ENCODE measurements at regions not wholly inside any gene's neighbourhood (a gene's known extent, or its start where the extent isn't known, plus 50 kb on each side); places are given as distances from the start of the nearest gene placed in this dataset.
A peak's percentile ranks its signal among the peaks of the same experiment; 100 is the strongest.
"Not testable (repeated sequence)": the region's sequence is repeated elsewhere in the genome, so short reads cannot be mapped to it uniquely, and the experiment has no call there.

- DNase-seq (ENCODE audit: low spot score in 2 of 2); H3K4me3 ChIP-seq; intact Hi-C loops (cut with DNase I; ENCODE audit: low total_unique reads); H3K27ac ChIP-seq; H3K4me1 ChIP-seq; H3K27me3 ChIP-seq; H3K9me3 ChIP-seq; H3K36me3 ChIP-seq: not testable (repeated sequence)
Measured at GRCh38 chr15:20785151-20785936, 80.8 kb downstream of the POTEB2 start.

- H3K9me3 ChIP-seq; H3K4me1 ChIP-seq; DNase-seq (ENCODE audit: low spot score in 2 of 2); H3K36me3 ChIP-seq; H3K27me3 ChIP-seq; H3K4me3 ChIP-seq; intact Hi-C loops (cut with DNase I; ENCODE audit: low total_unique reads); H3K27ac ChIP-seq: not testable (repeated sequence)
Measured at GRCh38 chr15:20783598-20784184, 82.4 kb downstream of the POTEB2 start.

- H3K27me3 ChIP-seq; intact Hi-C loops (cut with DNase I; ENCODE audit: low total_unique reads); H3K36me3 ChIP-seq; H3K9me3 ChIP-seq; H3K4me3 ChIP-seq; DNase-seq (ENCODE audit: low spot score in 2 of 2); H3K27ac ChIP-seq; H3K4me1 ChIP-seq: not testable (repeated sequence)
Measured at GRCh38 chr15:20775412-20775811, 90.7 kb downstream of the POTEB2 start.

- H3K36me3 ChIP-seq; intact Hi-C loops (cut with DNase I; ENCODE audit: low total_unique reads); H3K27ac ChIP-seq; H3K27me3 ChIP-seq; H3K4me3 ChIP-seq; DNase-seq (ENCODE audit: low spot score in 2 of 2); H3K4me1 ChIP-seq; H3K9me3 ChIP-seq: not testable (repeated sequence)
Measured at GRCh38 chr15:20767943-20768342, 98.2 kb downstream of the POTEB2 start.

- H3K27me3 ChIP-seq; H3K4me1 ChIP-seq; DNase-seq (ENCODE audit: low spot score in 2 of 2); H3K4me3 ChIP-seq; H3K36me3 ChIP-seq; H3K27ac ChIP-seq; intact Hi-C loops (cut with DNase I; ENCODE audit: low total_unique reads); H3K9me3 ChIP-seq: not testable (repeated sequence)
Measured at GRCh38 chr15:20762422-20762821, 103.7 kb downstream of the POTEB2 start.

- DNase-seq (ENCODE audit: low spot score in 2 of 2); H3K4me1 ChIP-seq; H3K27ac ChIP-seq; H3K9me3 ChIP-seq; H3K4me3 ChIP-seq; intact Hi-C loops (cut with DNase I; ENCODE audit: low total_unique reads); H3K27me3 ChIP-seq; H3K36me3 ChIP-seq: not testable (repeated sequence)
Measured at GRCh38 chr15:20756440-20756839, 109.7 kb downstream of the POTEB2 start.

GRCh38 chr15:20755665-20756398 lies 110.3 kb downstream of the POTEB2 start:
- H3K4me1 ChIP-seq; H3K27me3 ChIP-seq; H3K9me3 ChIP-seq; H3K27ac ChIP-seq; H3K36me3 ChIP-seq; intact Hi-C loops (cut with DNase I; ENCODE audit: low total_unique reads): not testable (repeated sequence)
- peak overlapping the region in 1 of 3 donors; percentile 34 for H3K4me3 ChIP-seq
- DNase-seq (ENCODE audit: low spot score in 2 of 2) = peak in 1 of 2 donors; percentile 44

- DNase-seq (ENCODE audit: low spot score in 2 of 2); H3K27me3 ChIP-seq; H3K27ac ChIP-seq; H3K4me3 ChIP-seq; intact Hi-C loops (cut with DNase I; ENCODE audit: low total_unique reads); H3K4me1 ChIP-seq; H3K9me3 ChIP-seq; H3K36me3 ChIP-seq: not testable (repeated sequence)
Measured at GRCh38 chr15:20733493-20733892, 132.6 kb downstream of the POTEB2 start.

Data from breast epithelium (tissue), 4 donors.